BLaER1 (cell line): ENCODE measurements at regions not wholly inside any gene's neighbourhood (a gene's known extent, or its start where the extent isn't known, plus 50 kb on each side); places are given as distances from the start of the nearest gene placed in this dataset.
A peak's percentile ranks its signal among the peaks of the same experiment; 100 is the strongest.

ENCODE experiments used
- H3K27ac ChIP-seq: shearing (Covaris generic); formaldehyde crosslinking; 2 replicates; pipeline ENCODE4 v1.8.1; 2022
- H3K27me3 ChIP-seq: shearing (Covaris generic); formaldehyde crosslinking; 2 replicates; pipeline ENCODE4 v1.8.1; 2022
- H3K36me3 ChIP-seq: shearing (Covaris generic); formaldehyde crosslinking; 2 replicates; pipeline ENCODE4 v1.8.1; 2022
- H3K4me1 ChIP-seq: shearing (Covaris generic); formaldehyde crosslinking; 2 replicates; pipeline ENCODE4 v1.8.1; 2022
- H3K4me2 ChIP-seq: shearing (Covaris generic); formaldehyde crosslinking; 2 replicates; pipeline ENCODE4 v1.8.1; 2022
- H3K4me3 ChIP-seq: shearing (Covaris generic); formaldehyde crosslinking; 2 replicates; pipeline ENCODE4 v1.8.1; 2022
- H3K9ac ChIP-seq: shearing (Covaris generic); formaldehyde crosslinking; 2 replicates; pipeline ENCODE4 v1.8.1; 2022
- H3K9me3 ChIP-seq: shearing (Covaris generic); formaldehyde crosslinking; 2 replicates; pipeline ENCODE4 v1.8.1; 2022
- H4K20me1 ChIP-seq: shearing (Covaris generic); formaldehyde crosslinking; 2 replicates; pipeline ENCODE4 v1.8.1; 2022
- Cebpa-rat ChIP-seq: shearing (Covaris generic); IDR thresholded peaks from 2 replicates; pipeline ENCODE4 v1.8.1; 2022

DNA sequence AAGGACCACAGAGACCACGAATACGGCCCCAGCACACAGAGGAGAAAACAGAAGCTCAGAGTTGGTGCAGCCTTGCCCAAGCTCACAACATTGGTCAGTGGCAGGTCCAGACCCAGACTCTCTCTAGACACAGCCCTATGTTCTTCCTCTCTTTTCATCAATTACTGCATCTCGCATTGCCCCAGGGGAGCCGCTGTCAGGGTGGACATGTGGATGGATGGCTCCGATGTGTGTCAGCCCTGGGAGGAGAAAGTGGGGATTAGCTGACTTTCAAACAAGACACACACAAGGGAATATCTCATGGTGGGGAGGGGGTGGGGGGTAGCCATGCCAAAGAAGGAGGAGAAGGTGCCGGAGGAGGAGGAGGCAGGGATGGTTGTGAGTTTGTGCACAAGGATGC, 556.8 kb downstream of the NPHP4 start:
- Histone ChIP-seq H3K9ac (no peak overlapping the region), H3K4me1 (peaks cover 7% of the 10 kb centered on the region; the same call in 1 of the 2 replicates), H3K9me3 (0 out of 2 replicates have a peak, but pooled peaks cover 4% of the 10 kb centered on the region), H3K36me3 (no peaks in the 10 kb centered on the region), H3K4me2 (no peak overlapping the region), H3K4me3 (no peak overlapping the region), H4K20me1 (no peaks in the 10 kb centered on the region), H3K27ac (no peak overlapping the region), H3K27me3 (no peaks in the 10 kb centered on the region)
- TF ChIP-seq Cebpa-rat = no peak

DNA sequence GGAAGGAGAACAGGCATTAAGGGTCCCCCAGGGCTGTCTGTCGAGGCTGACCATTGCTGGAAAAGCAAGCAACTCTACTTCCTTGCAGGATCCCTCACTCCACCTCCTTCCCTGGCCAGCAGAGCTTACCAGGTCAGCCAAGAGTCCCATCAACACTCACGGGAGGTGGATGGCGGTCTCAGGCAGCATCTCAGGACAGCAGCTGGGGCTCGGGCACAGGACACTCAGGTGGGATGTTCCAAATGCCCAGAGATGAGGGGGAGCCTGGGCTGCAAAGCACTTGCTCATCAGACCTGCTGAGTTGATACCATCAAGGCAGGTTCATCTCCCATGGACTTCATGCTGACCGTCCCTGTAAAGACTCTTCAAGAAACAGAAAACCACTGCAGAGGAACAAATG, 559.8 kb downstream of the NPHP4 start:
- peaks cover 7% of the 10 kb centered on the region; the same call in 1 of the 2 replicates for H3K4me1 ChIP-seq
- H3K4me2 ChIP-seq = no peak overlapping the region
- no peaks in the 10 kb centered on the region for H3K36me3 ChIP-seq
- H3K4me3 ChIP-seq = no peak overlapping the region
- H3K27me3 ChIP-seq = no peaks in the 10 kb centered on the region
- no peak overlapping the region for H3K9ac ChIP-seq
- no peaks in the 10 kb centered on the region for H4K20me1 ChIP-seq
- no peak overlapping the region for H3K27ac ChIP-seq
- no peak for TF ChIP-seq Cebpa-rat
- H3K9me3 ChIP-seq = no peaks in the 10 kb centered on the region

DNA sequence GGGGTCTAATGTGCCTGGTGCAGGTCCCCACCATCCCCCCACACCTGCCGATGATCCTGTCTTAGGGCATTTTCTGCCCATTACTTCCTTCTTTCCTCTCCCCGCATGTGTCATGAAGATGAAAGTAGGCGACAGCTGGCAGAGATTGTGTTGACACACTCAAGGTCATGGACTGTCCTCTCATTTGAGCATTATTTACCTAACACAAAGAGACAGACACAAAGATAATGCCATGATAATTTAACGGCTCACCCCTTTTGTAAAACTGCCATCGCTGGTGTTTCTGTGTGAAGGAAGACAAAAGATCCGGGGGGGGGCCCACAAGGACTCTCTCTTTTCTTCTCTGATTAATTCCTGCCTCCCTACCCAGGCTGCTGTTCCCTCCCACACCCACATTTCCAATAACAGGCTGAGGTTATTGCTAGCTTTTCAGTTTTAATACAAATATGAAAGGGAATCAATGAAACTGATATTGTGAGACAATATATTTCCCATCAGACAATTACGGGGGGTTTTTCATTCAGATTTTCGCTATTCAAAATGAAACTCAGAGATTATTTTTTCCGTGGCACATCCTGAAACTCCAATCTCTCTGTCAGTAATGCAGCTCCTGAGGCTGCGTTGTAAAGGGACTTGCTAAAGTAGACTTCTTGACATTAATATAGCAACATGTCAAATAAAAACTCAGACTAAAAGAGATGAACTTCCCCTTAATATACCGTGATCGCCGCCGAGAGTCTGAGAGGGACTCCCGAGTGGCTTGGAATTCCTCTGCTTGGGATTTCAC, 561.1 kb downstream of the NPHP4 start:
- Histone ChIP-seq H4K20me1 (no peaks in the 10 kb centered on the region), H3K27me3 (no peaks in the 10 kb centered on the region), H3K4me1 (peaks cover 7% of the 10 kb centered on the region; the same call in 1 of the 2 replicates), H3K9me3 (no peaks in the 10 kb centered on the region), H3K9ac (no peak overlapping the region), H3K4me3 (no peak overlapping the region), H3K36me3 (no peaks in the 10 kb centered on the region), H3K27ac (no peak overlapping the region), H3K4me2 (no peak overlapping the region)
- TF ChIP-seq Cebpa-rat = no peak

DNA sequence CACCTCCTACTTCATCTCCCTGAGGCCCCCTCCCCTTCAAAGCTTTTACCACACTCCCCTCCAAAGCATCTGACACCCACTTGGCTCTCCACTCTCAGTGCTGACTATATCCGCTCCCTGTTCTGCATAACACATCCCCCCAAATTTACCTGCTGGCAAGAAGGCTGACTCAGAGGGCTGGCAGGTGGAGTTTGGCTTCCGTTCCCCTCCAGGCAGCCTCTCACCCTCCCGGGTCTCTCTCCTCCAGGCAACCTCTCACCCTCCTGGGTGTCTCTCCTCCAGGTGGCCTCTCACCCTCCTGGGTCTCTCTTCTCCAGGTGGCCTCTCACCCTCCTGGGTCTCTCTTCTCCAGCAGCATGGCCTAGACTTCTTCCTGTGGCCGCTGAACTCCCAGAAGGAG, 562.1 kb downstream of the NPHP4 start:
- H3K4me2 ChIP-seq = no peak overlapping the region
- H3K4me3 ChIP-seq = no peak overlapping the region
- no peak for TF ChIP-seq Cebpa-rat
- H3K36me3 ChIP-seq = no peaks in the 10 kb centered on the region
- H4K20me1 ChIP-seq = no peaks in the 10 kb centered on the region
- peaks cover 7% of the 10 kb centered on the region; the same call in 1 of the 2 replicates for H3K4me1 ChIP-seq
- no peak overlapping the region for H3K9ac ChIP-seq
- no peaks in the 10 kb centered on the region for H3K9me3 ChIP-seq
- no peak overlapping the region for H3K27ac ChIP-seq
- no peaks in the 10 kb centered on the region for H3K27me3 ChIP-seq

DNA sequence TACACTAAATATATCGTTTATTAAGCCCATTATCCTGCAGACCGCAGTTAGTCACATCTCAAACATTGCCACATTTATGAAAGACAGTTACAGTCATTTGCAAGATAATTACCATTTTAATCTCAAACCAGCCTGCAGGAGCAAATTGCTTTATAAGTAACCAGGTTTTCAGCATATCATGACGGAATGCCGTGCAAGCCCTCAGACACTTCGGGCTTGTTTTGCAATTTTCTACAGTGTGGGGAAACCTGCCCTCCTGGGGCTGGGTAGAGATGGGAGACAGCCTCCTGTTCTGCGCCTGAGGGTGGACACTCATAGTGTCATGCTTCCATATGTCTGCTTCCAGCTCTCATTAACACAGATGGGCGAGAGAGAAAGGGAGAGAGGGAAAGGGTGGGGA, 563.9 kb downstream of the NPHP4 start:
- Histone ChIP-seq H3K27ac (no peak overlapping the region), H3K4me3 (no peak overlapping the region), H3K4me1 (peaks cover 8% of the 10 kb centered on the region), H3K27me3 (no peaks in the 10 kb centered on the region), H3K4me2 (no peak overlapping the region), H3K36me3 (no peaks in the 10 kb centered on the region), H3K9ac (no peak overlapping the region), H3K9me3 (no peaks in the 10 kb centered on the region), H4K20me1 (no peaks in the 10 kb centered on the region)
- no peak for TF ChIP-seq Cebpa-rat

DNA sequence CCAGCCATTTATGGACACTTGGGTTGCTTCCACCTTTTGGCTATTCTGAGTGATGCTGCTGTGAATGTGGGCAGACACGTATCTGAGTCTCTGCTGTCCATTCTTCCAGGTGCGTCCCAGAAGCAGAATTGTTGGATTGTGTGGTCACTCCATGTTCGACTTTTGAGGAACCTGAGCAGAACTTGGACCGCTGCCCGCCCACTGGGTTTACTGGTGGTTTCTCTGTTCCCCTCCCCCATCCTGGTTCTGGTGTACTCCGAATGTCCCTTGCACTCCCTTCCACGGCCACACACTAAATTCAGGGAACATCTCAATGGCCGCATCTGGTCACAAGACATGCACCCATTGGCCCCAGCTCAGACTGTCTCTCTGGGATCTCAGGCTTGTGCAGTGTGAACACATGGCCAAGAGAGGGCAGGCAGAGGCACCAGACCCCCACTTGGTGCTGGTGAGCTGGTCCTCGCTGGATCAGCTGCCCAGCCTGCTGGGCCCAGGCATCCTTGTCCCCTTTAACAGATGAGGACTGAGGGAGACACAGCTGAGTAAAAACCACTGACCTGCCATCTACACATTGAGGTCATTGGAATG, 565.1 kb downstream of the NPHP4 start:
- H3K9ac ChIP-seq = no peak overlapping the region
- H3K36me3 ChIP-seq = no peaks in the 10 kb centered on the region
- no peak for TF ChIP-seq Cebpa-rat
- peaks cover 16% of the 10 kb centered on the region for H3K4me1 ChIP-seq
- no peak overlapping the region for H3K4me2 ChIP-seq
- H4K20me1 ChIP-seq = no peaks in the 10 kb centered on the region
- no peak overlapping the region for H3K4me3 ChIP-seq
- no peaks in the 10 kb centered on the region for H3K27me3 ChIP-seq
- H3K9me3 ChIP-seq = no peaks in the 10 kb centered on the region
- H3K27ac ChIP-seq = no peak overlapping the region

DNA sequence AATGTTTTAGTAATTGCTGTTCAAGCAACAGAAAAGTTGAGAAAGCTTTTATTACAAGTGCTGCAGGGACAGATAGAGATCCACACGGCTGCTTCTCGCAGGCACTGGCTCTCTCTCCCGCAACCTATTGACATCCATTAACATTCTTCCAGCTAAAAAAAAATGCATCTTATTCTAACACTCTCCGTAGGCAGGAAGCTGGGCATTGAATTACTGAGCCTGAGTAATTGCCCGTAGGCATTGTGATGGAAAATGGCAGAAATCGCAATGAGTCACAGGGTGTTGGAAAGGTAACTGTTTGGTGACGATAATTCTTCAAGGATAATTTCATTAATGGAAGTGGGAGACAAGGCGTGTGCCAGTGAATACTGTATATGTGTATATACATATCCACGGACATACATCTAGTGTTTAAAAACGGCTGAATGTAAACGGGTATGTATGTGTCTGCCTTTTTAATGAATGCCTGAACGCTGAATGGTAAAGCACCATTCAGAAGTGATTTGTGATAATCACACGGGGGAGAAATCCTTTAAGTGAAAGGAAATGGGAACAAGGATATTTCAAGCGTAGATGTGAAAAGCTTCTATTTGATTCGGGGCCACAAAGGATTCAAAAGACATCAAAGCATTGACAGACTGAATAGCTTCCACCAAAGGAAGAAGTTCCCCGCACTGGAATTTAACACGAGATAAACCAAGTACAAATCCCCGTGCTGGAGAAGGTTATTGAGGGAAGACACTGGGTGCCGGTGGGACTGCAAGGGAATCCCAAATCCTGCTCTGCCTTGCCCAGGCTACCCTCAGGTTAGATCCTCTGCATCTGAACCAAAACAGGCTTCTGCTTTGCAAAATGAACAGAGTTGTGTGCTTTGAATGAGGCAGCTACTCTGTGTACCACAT, 567.2 kb downstream of the NPHP4 start:
- Histone ChIP-seq H3K4me3 (no peak overlapping the region), H3K4me2 (no peak overlapping the region), H3K9me3 (no peaks in the 10 kb centered on the region), H3K9ac (no peak overlapping the region), H3K27ac (no peak overlapping the region), H3K36me3 (no peaks in the 10 kb centered on the region), H4K20me1 (no peaks in the 10 kb centered on the region), H3K27me3 (no peaks in the 10 kb centered on the region), H3K4me1 (peaks cover 23% of the 10 kb centered on the region)
- no peak for TF ChIP-seq Cebpa-rat

DNA sequence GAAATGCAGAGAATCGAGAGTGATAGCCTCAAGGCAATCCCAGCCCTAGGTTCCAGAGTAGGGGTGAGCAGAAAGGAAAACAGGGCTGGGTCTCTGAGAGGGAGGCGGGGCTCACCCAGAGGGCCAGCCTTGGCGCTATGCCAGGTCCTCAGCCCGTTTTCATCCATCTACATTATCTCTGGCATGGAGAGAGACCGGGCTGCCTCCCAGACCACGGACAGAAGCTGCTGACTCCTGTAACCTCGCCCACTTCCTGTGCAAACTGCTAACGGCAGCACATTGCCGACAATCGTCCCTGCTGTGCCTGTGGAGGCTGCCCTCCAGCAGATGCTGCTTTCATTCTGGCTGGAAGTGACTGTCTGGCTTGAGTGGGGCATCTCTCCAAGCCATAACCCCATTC, 569.1 kb downstream of the NPHP4 start:
- Histone ChIP-seq H3K4me2 (peak overlapping the region; percentile 71), H3K36me3 (no peaks in the 10 kb centered on the region), H3K4me3 (no peak overlapping the region), H3K27ac (peak overlapping the region; percentile 24; the same call in 1 of the 2 replicates), H4K20me1 (no peaks in the 10 kb centered on the region), H3K27me3 (no peaks in the 10 kb centered on the region), H3K9me3 (no peaks in the 10 kb centered on the region), H3K4me1 (peaks cover 23% of the 10 kb centered on the region), H3K9ac (no peak overlapping the region)
- TF ChIP-seq Cebpa-rat = no peak

DNA sequence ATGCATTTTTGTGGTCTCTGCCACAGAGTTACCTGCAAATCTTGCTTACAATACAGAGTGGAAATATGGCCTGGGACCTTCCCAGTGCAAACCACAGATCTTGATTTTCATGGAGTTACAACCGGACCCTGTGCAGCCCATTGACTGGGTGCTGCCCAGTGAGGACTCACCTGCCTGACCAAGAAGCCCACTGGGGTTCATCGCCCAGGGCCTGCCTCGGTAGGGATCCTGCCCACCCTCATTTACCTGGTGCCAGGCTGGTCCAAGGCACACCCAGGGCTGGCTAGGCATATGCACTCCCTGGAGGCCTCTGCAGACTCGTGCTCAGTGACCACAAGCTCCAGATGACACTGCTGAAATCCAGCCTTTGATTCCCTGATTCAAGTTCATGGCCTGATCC, 572.7 kb downstream of the NPHP4 start:
- Histone ChIP-seq H3K27me3 (no peaks in the 10 kb centered on the region), H4K20me1 (no peaks in the 10 kb centered on the region), H3K4me1 (peaks cover 29% of the 10 kb centered on the region), H3K36me3 (no peaks in the 10 kb centered on the region), H3K4me3 (no peak overlapping the region), H3K27ac (no peak overlapping the region), H3K9me3 (no peaks in the 10 kb centered on the region), H3K9ac (no peak overlapping the region), H3K4me2 (no peak overlapping the region)
- no peak for TF ChIP-seq Cebpa-rat
